Astrocyte (in vitro differentiated cells and primary cell): ENCODE measurements at regions not wholly inside any gene's neighbourhood (a gene's known extent, or its start where the extent isn't known, plus 50 kb on each side); places are given as distances from the start of the nearest gene placed in this dataset.

ENCODE experiments used
- EZH2 ChIP-seq: IDR thresholded peaks from 2 replicates; pipeline ENCODE4 v1.6.1; 2012; ENCODE audit warnings: mild to moderate bottlenecking, low read length, inconsistent platforms; ENCODE audit not compliant: insufficient read depth
- TF ChIP-seq, protein P1 (sequence below): IDR thresholded peaks from 2 replicates; pipeline ENCODE4 v1.5.1; 2011; ENCODE audit warnings: low read depth, mild to moderate bottlenecking, inconsistent platforms, low read length, moderate library complexity; ENCODE audit not compliant: insufficient read depth

DNA sequence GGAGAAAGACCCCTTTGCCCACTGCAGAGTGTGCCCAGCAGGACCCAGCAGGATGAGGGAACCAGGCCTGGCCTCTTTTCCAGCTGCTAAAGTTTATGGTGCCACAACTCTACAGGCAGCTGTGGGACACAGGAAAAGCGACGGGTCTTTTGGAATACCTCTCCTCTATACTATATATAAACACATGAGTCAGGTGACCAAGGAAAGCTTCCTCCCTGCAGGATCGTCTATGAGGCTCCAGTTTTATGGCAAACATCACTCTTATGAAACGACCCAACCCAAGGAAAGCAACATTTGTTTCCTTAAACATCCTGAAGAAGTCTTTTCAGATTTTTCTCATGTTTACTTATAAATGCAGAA lies 102.8 kb upstream of the AKIP1 start:
- TF ChIP-seq, protein P1, sequence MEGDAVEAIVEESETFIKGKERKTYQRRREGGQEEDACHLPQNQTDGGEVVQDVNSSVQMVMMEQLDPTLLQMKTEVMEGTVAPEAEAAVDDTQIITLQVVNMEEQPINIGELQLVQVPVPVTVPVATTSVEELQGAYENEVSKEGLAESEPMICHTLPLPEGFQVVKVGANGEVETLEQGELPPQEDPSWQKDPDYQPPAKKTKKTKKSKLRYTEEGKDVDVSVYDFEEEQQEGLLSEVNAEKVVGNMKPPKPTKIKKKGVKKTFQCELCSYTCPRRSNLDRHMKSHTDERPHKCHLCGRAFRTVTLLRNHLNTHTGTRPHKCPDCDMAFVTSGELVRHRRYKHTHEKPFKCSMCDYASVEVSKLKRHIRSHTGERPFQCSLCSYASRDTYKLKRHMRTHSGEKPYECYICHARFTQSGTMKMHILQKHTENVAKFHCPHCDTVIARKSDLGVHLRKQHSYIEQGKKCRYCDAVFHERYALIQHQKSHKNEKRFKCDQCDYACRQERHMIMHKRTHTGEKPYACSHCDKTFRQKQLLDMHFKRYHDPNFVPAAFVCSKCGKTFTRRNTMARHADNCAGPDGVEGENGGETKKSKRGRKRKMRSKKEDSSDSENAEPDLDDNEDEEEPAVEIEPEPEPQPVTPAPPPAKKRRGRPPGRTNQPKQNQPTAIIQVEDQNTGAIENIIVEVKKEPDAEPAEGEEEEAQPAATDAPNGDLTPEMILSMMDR = no peak
- TF ChIP-seq EZH2 = no peak
